HG03025 (cell line): ENCODE measurements at regions not wholly inside any gene's neighbourhood (a gene's known extent, or its start where the extent isn't known, plus 50 kb on each side); places are given as distances from the start of the nearest gene placed in this dataset.
"Not testable (repeated sequence)": the region's sequence is repeated elsewhere in the genome, so short reads cannot be mapped to it uniquely, and the experiment has no call there.

Experiments used
- ATAC-seq: cut with Tn5 transposase; IDR thresholded peaks from one replicate; pipeline ENCODE4 v1.9.1; 2021; ENCODE audit warnings: mild to moderate bottlenecking, moderate library complexity; ENCODE audit not compliant: unreplicated experiment, low FRiP score

DNA sequence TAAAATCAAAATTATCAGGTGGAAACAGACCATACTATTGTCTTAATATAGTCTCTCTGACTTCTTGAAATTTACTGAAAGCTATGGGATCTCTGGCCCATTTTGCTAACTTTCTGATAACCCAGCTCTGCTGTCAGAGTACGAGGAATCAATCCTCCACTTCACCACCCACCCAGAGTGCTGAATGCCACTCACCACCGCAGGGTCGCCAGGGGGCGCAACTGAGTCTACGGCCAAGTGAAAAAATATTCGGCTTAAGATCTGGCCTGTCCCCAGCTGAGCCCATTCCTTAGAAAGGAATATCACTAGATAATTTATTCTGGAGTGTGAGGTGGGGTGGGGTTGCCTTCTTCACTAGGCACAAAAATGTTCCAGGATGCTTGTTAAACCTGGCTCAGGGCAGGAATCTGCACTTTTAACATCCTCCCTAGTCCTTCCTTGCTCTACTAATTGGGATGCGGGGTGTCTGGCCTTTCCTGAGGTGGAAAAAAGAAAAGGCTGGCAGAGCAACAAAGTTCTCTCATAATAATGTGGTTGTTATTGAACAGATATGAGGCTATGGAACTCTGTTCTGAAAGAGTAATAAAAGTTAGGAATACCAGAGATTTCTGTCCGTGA, 520.6 kb downstream of the MFSD1 start:
- ATAC-seq: no peak

DNA sequence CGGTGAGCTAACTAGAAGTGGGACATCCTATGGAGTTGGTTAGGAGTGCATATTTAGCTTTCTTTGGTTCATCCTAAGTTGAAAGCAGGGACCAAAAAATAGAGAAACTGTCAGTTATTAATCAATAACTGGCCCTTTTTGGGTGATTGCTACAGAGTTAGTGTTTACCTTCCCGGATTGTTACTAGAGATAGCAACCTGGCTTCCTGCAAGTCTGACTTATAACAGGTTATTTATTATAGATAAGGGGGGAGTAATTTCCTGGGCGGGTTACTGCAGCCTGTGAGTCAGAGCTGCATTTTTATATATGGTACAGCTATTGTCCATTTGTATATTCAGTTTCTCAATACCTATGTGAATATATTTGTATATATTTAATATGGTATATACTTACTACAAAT, 522.0 kb downstream of the MFSD1 start:
- no peak for ATAC-seq

GRCh38 chr3:159326998-159327397, 525.1 kb downstream of the MFSD1 start:
- no peak for ATAC-seq

DNA sequence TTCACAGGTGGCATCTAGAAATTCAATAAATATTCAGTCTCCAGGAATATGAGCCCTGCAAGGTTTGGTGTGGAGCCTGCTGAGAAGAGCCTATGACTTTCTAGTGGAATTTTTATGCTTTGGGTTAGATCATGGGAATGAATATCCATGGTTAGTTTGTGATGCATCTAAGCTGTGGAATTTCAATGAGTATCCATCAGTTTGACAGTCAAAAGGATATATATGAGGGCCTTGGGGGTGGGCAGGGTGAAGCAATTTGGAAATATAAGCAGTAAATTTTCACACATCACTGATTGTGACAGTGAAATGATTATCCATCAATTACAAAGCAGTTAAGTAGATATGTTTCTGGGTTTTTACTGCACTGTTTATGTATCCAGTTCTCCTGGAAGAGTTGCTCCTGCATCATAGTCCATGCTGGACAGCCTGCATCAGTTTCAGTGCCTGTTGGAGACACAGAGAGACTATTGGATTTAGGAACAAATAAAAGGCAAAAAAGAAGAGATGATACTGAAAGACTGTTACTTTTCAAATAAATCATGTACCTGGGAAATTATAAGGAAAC, 530.8 kb downstream of the MFSD1 start:
- ATAC-seq: no peak

DNA sequence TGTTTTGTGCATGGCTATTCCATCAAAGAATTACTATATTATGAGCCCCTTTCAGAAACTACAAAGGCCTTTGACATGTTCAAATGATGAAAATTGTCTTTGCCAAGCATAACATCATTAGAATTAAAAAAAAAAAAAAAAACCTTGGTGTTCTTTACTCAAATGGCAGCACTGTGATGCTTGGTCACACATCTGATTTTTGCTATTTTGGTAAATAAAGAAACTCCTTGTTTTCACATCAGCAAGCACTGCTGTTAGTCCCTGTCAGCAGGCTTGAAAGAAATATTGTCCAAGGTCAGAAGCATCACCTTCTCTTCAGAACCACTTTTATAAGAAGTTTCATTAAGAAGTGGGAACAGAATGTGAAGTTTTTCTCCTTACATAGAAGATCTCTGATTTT, 537.3 kb downstream of the MFSD1 start:
- ATAC-seq: no peak

GRCh38 chr3:159340877-159341500, 539.1 kb downstream of the MFSD1 start:
- ATAC-seq: no peak

- no peak for ATAC-seq
Observed at GRCh38 chr3:159346271-159346903, 544.5 kb downstream of the MFSD1 start.

- no peak for ATAC-seq
Observed at GRCh38 chr3:159348431-159348830, 546.6 kb downstream of the MFSD1 start.

DNA sequence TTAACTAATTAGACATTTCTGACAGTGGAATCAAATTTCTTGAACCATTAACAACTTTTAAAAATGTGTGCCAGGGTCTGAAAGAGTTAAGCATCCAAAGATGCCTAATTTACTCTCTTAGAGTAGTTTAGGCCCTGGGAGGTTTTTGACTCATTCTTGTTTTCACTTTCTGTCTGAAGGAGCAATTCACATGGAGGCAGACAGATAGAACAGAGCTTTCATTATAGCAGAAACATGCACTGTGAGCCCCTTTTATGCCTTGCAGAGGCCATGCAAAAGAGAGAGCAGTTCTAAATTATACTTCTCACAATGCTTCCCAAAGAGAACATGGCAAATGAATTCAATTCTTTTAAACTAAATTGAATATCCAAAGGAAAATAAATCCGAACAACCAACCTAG, 554.8 kb downstream of the MFSD1 start:
- ATAC-seq: no peak

- ATAC-seq: no peak
Observed at GRCh38 chr3:159364511-159364910, 562.7 kb downstream of the MFSD1 start.

- no peak for ATAC-seq
Observed at GRCh38 chr3:159366476-159366875, 564.6 kb downstream of the MFSD1 start.

- no peak for ATAC-seq
Observed at GRCh38 chr3:159371961-159372360, 570.1 kb downstream of the MFSD1 start.

DNA sequence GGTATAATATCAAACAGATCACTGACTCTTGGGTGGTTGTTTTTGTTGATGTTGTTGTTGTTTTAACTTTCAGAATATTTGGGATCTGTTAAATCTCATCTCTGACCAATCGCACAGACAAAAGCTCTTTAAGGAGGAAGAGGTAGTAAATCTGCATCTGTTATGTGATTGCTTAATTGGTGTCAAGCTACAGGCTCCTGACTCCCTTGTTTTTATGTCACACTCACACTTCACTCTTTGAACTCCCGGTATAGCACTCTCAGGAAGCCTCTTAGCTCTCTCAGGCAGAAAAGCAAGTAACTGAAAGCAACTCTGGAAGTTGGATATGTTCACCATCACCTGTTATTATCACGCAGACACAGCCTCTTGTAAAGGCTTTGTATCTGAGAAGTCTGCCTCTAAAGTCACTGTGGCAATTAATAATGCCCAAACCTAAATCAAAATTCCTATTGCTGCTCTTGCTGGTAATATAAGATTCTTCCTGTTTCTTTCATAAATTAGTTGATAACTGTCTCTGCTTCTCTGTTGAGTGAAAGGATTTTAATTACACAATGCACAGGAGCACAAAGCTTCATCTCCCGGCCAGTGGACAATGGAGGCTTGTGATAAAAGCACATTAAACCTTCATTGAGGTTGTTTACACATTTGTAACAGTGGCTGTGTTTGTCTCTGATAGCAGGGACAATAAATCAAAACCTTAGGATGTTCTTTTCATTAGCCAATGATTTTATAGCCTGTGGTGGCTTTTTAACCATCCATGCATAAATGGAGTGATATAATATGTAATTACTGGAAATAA, 576.7 kb downstream of the MFSD1 start:
- no peak for ATAC-seq

DNA sequence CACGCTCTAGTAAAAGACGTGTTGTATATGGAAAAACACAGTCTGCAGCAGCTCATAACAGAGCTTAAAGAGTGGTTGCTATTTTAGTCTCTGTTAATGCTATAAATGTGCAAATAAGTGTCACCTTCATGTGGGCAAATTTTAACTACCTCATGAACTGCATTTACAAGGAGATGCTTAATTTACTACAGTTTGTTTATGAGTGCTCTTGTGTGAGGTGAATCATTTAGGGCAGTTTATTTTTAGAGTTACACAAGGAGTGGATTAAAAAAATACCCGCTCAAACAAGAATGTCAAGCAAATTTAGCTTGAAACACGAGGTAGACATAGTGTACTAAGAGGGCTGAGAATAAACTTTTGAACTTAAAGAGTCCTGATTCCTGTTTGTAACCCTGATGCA, 579.0 kb downstream of the MFSD1 start:
- no peak for ATAC-seq

GRCh38 chr3:159390656-159391212, 588.9 kb downstream of the MFSD1 start:
- ATAC-seq: no peak

DNA sequence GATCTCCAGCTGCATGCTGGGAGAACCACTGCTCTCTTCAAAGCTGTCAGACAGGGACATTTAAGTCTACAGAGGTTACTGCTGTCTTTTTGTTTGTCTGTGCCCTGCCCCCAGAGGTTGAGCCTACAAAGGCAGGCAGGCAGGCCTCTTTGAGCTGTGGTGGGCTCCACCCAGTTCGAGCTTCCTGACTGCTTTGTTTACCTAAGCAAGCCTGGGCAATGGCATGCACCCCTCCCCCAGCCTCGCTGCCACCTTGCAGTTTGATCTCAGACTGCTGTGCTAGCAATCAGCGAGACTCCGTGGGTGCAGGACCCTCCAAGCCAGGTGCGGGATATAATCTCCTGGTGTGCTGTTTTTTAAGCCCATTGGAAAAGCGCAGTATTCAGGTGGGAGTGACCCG, 591.0 kb upstream of the IL12A start:
- not testable (repeated sequence) for ATAC-seq

- no peak for ATAC-seq
Observed at GRCh38 chr3:159401069-159401468, 587.6 kb upstream of the IL12A start.

DNA sequence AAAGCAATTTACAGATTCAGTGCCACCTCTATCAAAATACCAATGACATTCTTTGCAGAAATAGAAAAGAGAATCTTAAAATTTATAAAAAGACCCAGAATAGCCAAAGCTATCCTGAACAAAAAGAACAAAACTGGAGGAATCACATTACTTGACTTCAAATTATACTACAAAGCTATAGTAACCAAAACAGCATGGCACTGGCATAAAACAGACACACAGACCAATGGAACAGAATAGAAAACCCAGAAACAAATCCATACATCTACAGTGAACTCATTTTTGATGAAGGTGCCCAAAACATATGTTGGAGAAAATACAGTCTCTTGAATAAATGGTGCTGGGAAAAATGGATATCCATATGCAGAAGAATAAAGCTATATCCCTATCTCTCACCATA, 578.9 kb upstream of the IL12A start:
- not testable (repeated sequence) for ATAC-seq

DNA sequence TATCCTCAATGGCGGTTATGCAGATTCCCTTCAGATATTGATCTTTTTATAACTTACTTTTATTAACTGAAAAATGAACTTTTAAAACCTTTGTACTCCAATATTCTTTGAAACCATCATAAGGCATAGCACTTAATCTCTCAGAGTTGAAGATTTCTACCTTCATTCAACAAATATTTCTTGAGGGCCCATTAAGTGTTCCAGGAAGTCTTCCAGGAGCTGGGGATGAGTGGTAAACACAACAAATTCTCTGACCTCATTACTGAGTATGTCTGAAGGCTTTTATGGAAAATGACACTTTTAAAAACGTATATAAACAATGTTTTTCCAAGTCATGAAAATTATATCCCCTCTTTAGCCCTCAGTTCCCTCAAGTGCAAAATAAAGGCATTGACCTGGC, 575.3 kb upstream of the IL12A start:
- no peak for ATAC-seq

GRCh38 chr3:159416856-159417255, 571.8 kb upstream of the IL12A start:
- no peak for ATAC-seq

DNA sequence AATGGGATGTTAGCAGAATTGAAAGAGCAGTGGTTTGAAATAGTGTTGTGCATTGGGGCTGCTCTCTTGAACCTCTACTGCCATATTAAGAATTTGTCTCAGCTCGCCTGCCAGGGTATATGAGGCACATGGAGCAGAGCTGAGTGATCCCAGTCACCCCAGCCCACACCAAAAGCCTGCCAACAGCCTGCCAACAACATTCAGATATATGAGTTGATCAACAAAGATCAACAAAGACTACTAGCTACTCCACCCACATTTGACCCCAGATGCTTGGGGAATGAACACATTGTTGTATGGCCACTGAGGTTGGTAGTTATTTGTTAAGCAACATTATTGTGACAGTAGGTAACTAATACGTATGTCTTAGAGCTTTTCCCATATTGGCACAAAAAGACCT, 570.9 kb upstream of the IL12A start:
- ATAC-seq: no peak
